Left kidney (tissue), 1 donor: ENCODE measurements at regions not wholly inside any gene's neighbourhood (a gene's known extent, or its start where the extent isn't known, plus 50 kb on each side); places are given as distances from the start of the nearest gene placed in this dataset.

Experiments used
- DNase-seq: peaks from one replicate; pipeline ENCODE4 v3.0.0-alpha.2; 2013

- DNase-seq = no peak
Measured at GRCh38 chr4:55175779-55176231, 50.4 kb upstream of the KDR start.

GRCh38 chr4:55176497-55176896, 51.1 kb upstream of the KDR start:
- no peak for DNase-seq

GRCh38 chr4:55177461-55177860, 52.1 kb upstream of the KDR start:
- DNase-seq = no peak

- no peak for DNase-seq
Measured at GRCh38 chr4:55178226-55179005, 53.0 kb upstream of the KDR start.

GRCh38 chr4:55181010-55182005, 55.9 kb upstream of the KDR start:
- peak; percentile 17 for DNase-seq

- no peak for DNase-seq
Measured at GRCh38 chr4:55183926-55184599, 58.7 kb upstream of the KDR start.

- no peak for DNase-seq
Measured at GRCh38 chr4:55184600-55185523, 59.5 kb upstream of the KDR start.

- no peak for DNase-seq
Measured at GRCh38 chr4:55186123-55186522, 60.7 kb upstream of the KDR start.

GRCh38 chr4:55186700-55187099, 61.3 kb upstream of the KDR start:
- DNase-seq = no peak

GRCh38 chr4:55214172-55214571, 88.8 kb upstream of the KDR start:
- DNase-seq = peak; percentile 8

- no peak for DNase-seq
Measured at GRCh38 chr4:55215087-55215486, 89.7 kb upstream of the KDR start.

GRCh38 chr4:55216863-55217635, 91.7 kb upstream of the KDR start:
- DNase-seq = no peak

GRCh38 chr4:55218041-55218440, 92.6 kb upstream of the KDR start:
- no peak for DNase-seq

- DNase-seq = no peak
Measured at GRCh38 chr4:55237839-55238238, 108.2 kb upstream of the SRD5A3 start.

- DNase-seq = no peak
Measured at GRCh38 chr4:55238407-55238806, 107.6 kb upstream of the SRD5A3 start.

- DNase-seq = no peak
Measured at GRCh38 chr4:55241461-55241860, 104.6 kb upstream of the SRD5A3 start.

- no peak for DNase-seq
Measured at GRCh38 chr4:55242506-55242905, 103.5 kb upstream of the SRD5A3 start.

GRCh38 chr4:55247521-55247920, 98.5 kb upstream of the SRD5A3 start:
- no peak for DNase-seq

GRCh38 chr4:55248756-55249155, 97.3 kb upstream of the SRD5A3 start:
- DNase-seq = no peak

GRCh38 chr4:55249476-55249875, 96.6 kb upstream of the SRD5A3 start:
- DNase-seq = no peak

- no peak for DNase-seq
Measured at GRCh38 chr4:55251342-55251741, 94.7 kb upstream of the SRD5A3 start.
